ENCODE measurements at regions not wholly inside any gene's neighbourhood (a gene's known extent, or its start where the extent isn't known, plus 50 kb on each side); places are given as distances from the start of the nearest gene placed in this dataset.

- TF ChIP-seq POLR2AphosphoS5 (IDR thresholded peaks at IDR 0.05; ENCODE audit: borderline replicate concordance, low read depth, low read length), result no peak
- no peak for TF ChIP-seq EZH2 (IDR thresholded peaks at IDR 0.05)
Observed at GRCh38 chr2:71884303-71885042, 263.2 kb downstream of the CYP26B1 start.
